GM23338 (cell line): ENCODE measurements at regions not wholly inside any gene's neighbourhood (a gene's known extent, or its start where the extent isn't known, plus 50 kb on each side); places are given as distances from the start of the nearest gene placed in this dataset.

Source experiments
- CREB1 ChIP-seq: fragments of 250-450 bp; sonication (Bioruptor Pico); IDR thresholded peaks from 2 replicates; pipeline ENCODE4 v1.5.0; 2020; ENCODE audit warnings: low read depth, mild to moderate bottlenecking, moderate library complexity
- EZH2 ChIP-seq: fragments of 200-600 bp; sonication (generic); IDR thresholded peaks from one replicate; pipeline ENCODE4 v1.8.0; 2017; ENCODE audit warnings: antibody characterized with exemption, mild to moderate bottlenecking, low read depth; ENCODE audit not compliant: unreplicated experiment
- EZH2phosphoT487 ChIP-seq: fragments of 200-600 bp; sonication (generic); IDR thresholded peaks from one replicate; pipeline ENCODE4 v1.8.1; 2018; ENCODE audit warnings: antibody characterized with exemption; ENCODE audit not compliant: unreplicated experiment
- POLR2AphosphoS5 ChIP-seq: IDR thresholded peaks from 2 replicates; pipeline ENCODE4 v1.6.1; 2016; ENCODE audit warnings: antibody characterized with exemption, low read depth
- ZNF114 ChIP-seq: fragments of 250-450 bp; sonication (Bioruptor Pico); IDR thresholded peaks from 2 replicates; pipeline ENCODE4 v1.5.0; 2020; ENCODE audit warnings: mild to moderate bottlenecking, moderate library complexity
- TF ChIP-seq, protein P1 (sequence below), 2 experiments: fragments of 200-600 bp in 1 of 2; sonication (generic) in 1 of 2; conservative IDR thresholded peaks; 2 replicates each; pipeline versions ENCODE4 v1.5.1 to v1.6.1; 2016 to 2017; ENCODE audit warnings: antibody characterized with exemption in 2 of 2, low read depth in 2 of 2, mild to moderate bottlenecking in 2 of 2, moderate library complexity in 1 of 2
- TF ChIP-seq, protein P2 (sequence below): IDR thresholded peaks from one replicate; pipeline ENCODE4 v1.6.1; 2018; ENCODE audit warnings: antibody characterized with exemption; ENCODE audit not compliant: unreplicated experiment

DNA sequence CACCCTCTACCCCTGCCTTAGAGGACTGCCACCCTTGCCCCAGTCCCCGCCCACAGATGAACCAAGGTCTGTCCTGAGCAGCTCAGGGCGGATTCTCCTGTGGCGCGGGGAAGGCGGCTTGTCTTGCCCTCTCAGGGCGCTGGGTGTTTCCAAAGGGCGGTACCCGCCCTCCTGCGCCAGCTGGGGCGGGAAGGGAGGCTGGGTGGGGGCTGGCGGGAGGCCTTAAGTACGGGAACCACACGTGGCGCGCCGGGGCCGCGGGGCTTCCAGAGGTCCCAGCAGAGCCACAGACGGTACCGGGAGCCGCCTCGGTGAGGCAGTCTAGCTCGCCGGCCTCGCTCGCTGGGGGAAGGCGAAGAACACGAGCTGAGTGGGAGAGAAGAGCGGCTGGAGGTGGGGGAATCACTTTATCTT, 361.1 kb downstream of the MID1IP1 start:
- TF ChIP-seq POLR2AphosphoS5 (no peak), EZH2phosphoT487 (no peak), EZH2 (no peak), ZNF114 (CRISPR knock-in tag) (no peak), CREB1 (no peak)
- TF ChIP-seq, protein P1, sequence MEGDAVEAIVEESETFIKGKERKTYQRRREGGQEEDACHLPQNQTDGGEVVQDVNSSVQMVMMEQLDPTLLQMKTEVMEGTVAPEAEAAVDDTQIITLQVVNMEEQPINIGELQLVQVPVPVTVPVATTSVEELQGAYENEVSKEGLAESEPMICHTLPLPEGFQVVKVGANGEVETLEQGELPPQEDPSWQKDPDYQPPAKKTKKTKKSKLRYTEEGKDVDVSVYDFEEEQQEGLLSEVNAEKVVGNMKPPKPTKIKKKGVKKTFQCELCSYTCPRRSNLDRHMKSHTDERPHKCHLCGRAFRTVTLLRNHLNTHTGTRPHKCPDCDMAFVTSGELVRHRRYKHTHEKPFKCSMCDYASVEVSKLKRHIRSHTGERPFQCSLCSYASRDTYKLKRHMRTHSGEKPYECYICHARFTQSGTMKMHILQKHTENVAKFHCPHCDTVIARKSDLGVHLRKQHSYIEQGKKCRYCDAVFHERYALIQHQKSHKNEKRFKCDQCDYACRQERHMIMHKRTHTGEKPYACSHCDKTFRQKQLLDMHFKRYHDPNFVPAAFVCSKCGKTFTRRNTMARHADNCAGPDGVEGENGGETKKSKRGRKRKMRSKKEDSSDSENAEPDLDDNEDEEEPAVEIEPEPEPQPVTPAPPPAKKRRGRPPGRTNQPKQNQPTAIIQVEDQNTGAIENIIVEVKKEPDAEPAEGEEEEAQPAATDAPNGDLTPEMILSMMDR (conservative IDR thresholded peaks at IDR 0.05; ENCODE audit: low read depth in 2 of 2): peak in 1 of 2 experiments; percentile 44; a peak in 2 of 4 replicates
- TF ChIP-seq, protein P2, sequence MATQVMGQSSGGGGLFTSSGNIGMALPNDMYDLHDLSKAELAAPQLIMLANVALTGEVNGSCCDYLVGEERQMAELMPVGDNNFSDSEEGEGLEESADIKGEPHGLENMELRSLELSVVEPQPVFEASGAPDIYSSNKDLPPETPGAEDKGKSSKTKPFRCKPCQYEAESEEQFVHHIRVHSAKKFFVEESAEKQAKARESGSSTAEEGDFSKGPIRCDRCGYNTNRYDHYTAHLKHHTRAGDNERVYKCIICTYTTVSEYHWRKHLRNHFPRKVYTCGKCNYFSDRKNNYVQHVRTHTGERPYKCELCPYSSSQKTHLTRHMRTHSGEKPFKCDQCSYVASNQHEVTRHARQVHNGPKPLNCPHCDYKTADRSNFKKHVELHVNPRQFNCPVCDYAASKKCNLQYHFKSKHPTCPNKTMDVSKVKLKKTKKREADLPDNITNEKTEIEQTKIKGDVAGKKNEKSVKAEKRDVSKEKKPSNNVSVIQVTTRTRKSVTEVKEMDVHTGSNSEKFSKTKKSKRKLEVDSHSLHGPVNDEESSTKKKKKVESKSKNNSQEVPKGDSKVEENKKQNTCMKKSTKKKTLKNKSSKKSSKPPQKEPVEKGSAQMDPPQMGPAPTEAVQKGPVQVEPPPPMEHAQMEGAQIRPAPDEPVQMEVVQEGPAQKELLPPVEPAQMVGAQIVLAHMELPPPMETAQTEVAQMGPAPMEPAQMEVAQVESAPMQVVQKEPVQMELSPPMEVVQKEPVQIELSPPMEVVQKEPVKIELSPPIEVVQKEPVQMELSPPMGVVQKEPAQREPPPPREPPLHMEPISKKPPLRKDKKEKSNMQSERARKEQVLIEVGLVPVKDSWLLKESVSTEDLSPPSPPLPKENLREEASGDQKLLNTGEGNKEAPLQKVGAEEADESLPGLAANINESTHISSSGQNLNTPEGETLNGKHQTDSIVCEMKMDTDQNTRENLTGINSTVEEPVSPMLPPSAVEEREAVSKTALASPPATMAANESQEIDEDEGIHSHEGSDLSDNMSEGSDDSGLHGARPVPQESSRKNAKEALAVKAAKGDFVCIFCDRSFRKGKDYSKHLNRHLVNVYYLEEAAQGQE: no peak
